Suprapubic skin (tissue), 4 donors: ENCODE measurements at regions not wholly inside any gene's neighbourhood (a gene's known extent, or its start where the extent isn't known, plus 50 kb on each side); places are given as distances from the start of the nearest gene placed in this dataset.

Experiments
- DNase-seq, 2 donors: peaks; one replicate each; pipeline ENCODE4 v3.0.0-alpha.2; 2019; ENCODE audit warnings: low spot score in 2 of 2
- H3K27ac ChIP-seq: fragments of 200-600 bp; sonication (generic); one replicate; pipeline ENCODE4 v1.5.1; 2019
- H3K27me3 ChIP-seq: fragments of 200-600 bp; sonication (generic); one replicate; pipeline ENCODE4 v1.5.1; 2019
- H3K36me3 ChIP-seq: fragments of 200-600 bp; sonication (generic); one replicate; pipeline ENCODE4 v1.5.1; 2019
- H3K4me1 ChIP-seq: fragments of 200-600 bp; sonication (generic); one replicate; pipeline ENCODE4 v1.5.1; 2019
- H3K4me3 ChIP-seq: fragments of 200-600 bp; sonication (generic); one replicate; pipeline ENCODE4 v1.5.1; 2019; ENCODE audit warnings: mild to moderate bottlenecking
- H3K9me3 ChIP-seq: fragments of 200-600 bp; sonication (generic); one replicate; pipeline ENCODE4 v1.5.1; 2019
- EP300 ChIP-seq: sonication (generic); formaldehyde crosslinking; IDR thresholded peaks from one replicate; pipeline ENCODE4 v1.6.1; 2017; ENCODE audit warnings: antibody characterized with exemption
- POLR2A ChIP-seq, 2 donors: fragments of 450-650 bp; IDR thresholded peaks; one replicate each; pipeline ENCODE4 v1.6.1; 2017; ENCODE audit warnings: antibody characterized with exemption in 2 of 2, mild to moderate bottlenecking in 2 of 2, moderate library complexity in 2 of 2
- POLR2AphosphoS5 ChIP-seq, 3 donors: sonication (generic); formaldehyde crosslinking; IDR thresholded peaks; one replicate each; pipeline ENCODE4 v1.6.1; 2017; ENCODE audit warnings: antibody characterized with exemption in 3 of 3
- WGBS: methylation state at CpG from one replicate; pipeline ENCODE4 v1.1.5; 2018; 5-methylcytosine and 5-hydroxymethylcytosine counted together
- TF ChIP-seq, protein P1 (sequence below), 2 donors: fragments of 200-600 bp in 1 of 2; fragments of 450-650 bp in 1 of 2; sonication (generic) in 1 of 2; IDR thresholded peaks; one replicate each; pipeline ENCODE4 v1.5.1; 2016 to 2019; ENCODE audit warnings: antibody characterized with exemption in 2 of 2, mild to moderate bottlenecking in 1 of 2, moderate library complexity in 1 of 2

DNA sequence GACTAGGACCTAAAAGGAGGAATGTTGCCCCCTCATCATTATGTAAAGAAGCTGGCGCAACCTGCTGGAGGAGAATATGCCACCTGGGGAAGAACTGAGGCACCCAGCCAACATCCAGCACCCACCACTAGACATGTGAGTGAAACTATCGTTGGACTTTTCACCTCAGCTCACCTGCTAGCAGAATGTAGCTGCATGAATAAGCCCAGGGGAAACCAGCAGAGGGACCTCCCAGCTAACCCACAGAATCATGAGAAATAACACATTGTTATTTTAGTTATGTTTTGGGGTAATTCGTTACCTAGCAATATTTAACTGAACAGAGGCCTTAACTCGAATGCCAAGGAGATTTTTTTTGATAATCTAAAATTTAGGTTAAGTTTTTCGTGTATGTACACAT lies 542.5 kb upstream of the DAB1 start:
- WGBS = 76% methylated on average over 5 of the region's 5 CpGs
- no peaks in the 10 kb centered on the region for H3K4me1 ChIP-seq
- H3K27me3 ChIP-seq = no peaks in the 10 kb centered on the region
- no peaks in the 10 kb centered on the region for H3K36me3 ChIP-seq
- no peak for TF ChIP-seq POLR2A (IDR thresholded peaks at IDR 0.05)
- TF ChIP-seq, protein P1, sequence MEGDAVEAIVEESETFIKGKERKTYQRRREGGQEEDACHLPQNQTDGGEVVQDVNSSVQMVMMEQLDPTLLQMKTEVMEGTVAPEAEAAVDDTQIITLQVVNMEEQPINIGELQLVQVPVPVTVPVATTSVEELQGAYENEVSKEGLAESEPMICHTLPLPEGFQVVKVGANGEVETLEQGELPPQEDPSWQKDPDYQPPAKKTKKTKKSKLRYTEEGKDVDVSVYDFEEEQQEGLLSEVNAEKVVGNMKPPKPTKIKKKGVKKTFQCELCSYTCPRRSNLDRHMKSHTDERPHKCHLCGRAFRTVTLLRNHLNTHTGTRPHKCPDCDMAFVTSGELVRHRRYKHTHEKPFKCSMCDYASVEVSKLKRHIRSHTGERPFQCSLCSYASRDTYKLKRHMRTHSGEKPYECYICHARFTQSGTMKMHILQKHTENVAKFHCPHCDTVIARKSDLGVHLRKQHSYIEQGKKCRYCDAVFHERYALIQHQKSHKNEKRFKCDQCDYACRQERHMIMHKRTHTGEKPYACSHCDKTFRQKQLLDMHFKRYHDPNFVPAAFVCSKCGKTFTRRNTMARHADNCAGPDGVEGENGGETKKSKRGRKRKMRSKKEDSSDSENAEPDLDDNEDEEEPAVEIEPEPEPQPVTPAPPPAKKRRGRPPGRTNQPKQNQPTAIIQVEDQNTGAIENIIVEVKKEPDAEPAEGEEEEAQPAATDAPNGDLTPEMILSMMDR (IDR thresholded peaks at IDR 0.05) = no peak
- H3K27ac ChIP-seq = no peak overlapping the region
- H3K4me3 ChIP-seq = no peak overlapping the region
- DNase-seq = no peak
- no peaks in the 10 kb centered on the region for H3K9me3 ChIP-seq

DNA sequence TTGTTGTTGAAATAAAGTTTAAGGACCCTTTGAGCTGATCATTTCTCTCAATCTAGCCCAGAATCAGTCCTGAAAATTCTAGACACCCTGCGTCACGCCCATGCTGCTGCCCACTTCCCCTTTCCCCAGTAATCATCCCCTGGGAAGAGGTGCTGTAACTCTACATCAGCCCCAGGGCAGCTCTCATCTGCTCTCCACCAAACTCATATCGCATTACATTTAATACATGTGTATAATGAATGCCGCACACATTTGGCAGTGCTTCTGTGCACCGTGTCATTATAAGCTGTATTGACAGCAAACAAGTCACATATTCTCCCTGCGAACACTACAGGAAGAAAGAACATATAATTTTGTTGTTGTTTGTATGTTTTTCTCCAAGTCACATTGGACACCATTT lies 539.7 kb upstream of the DAB1 start:
- 67% methylated on average over 6 of the region's 6 CpGs for WGBS
- DNase-seq = no peak

DNA sequence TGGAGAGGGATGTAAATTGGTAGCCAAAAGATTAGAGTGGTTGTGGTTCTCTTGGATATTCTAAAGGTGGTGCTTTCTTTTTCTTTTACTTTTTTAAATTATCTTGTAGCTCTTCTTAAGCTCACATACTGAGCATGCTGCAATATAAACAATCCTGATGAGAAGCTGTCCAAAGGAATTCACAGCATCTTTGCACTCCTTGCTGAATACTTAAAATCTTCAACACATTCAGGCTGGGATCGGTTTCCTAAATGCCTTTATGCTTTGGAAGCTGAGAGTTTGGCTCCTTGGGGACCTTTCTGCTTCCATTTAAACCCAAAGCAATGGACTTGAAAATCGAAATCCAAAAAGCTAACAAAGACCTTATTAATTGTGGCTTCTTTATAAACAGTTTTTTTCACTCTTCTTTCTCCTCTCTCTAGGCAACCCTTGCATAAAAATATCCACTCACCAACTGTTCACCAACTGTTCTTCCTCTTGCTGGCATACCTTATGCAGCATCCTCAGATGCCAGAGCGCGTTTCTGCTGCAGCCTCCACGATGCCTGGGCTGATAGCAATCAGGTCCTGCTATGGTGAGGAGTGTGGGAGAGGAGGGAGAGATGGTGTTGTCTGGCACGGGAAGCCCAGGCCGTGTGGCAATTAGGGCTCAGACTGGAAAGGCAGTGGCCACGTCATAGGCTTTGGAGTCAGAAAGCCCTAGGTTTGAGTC lies 535.8 kb upstream of the DAB1 start:
- TF ChIP-seq, protein P1 (IDR thresholded peaks at IDR 0.05) = no peak
- no peak for TF ChIP-seq POLR2AphosphoS5 (IDR thresholded peaks at IDR 0.05)
- TF ChIP-seq POLR2A (IDR thresholded peaks at IDR 0.05) = no peak
- no peak for TF ChIP-seq EP300
- no peak for DNase-seq
- no peak overlapping the region for H3K4me3 ChIP-seq
- H3K36me3 ChIP-seq = no peaks in the 10 kb centered on the region
- H3K27ac ChIP-seq = no peak overlapping the region
- no peaks in the 10 kb centered on the region for H3K4me1 ChIP-seq
- H3K9me3 ChIP-seq = no peaks in the 10 kb centered on the region
- WGBS = 63% methylated on average over 8 of the region's 8 CpGs
- no peaks in the 10 kb centered on the region for H3K27me3 ChIP-seq

More for the DNA sequence above, 539.7 kb upstream of the DAB1 start:
- TF ChIP-seq EP300 (no peak), POLR2AphosphoS5 (IDR thresholded peaks at IDR 0.05) (no peak), POLR2A (IDR thresholded peaks at IDR 0.05) (no peak)
- TF ChIP-seq, protein P1 (IDR thresholded peaks at IDR 0.05) = no peak
- no peaks in the 10 kb centered on the region for H3K4me1 ChIP-seq
- no peaks in the 10 kb centered on the region for H3K36me3 ChIP-seq
- H3K4me3 ChIP-seq = no peak overlapping the region
- no peaks in the 10 kb centered on the region for H3K9me3 ChIP-seq
- H3K27me3 ChIP-seq = no peaks in the 10 kb centered on the region
- no peak overlapping the region for H3K27ac ChIP-seq

DNA sequence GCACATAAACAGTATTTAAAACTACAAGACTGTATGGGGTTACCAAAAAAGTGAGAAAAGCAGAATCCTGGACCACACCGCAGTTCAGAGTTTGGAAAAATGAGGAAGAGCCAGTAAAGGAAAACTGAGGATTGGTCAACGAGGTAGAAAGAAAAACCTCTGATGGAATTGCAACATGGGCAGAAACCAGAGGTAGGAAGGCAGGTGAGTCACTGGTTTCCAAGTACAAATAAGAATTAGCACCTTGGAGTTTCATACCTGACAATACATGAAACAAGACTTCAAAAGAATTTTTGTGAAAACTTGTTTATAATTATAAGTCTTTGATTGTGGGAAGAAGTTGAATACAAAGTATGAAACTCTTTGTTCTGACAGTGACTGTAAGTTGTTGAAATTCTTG lies 533.7 kb upstream of the DAB1 start:
- 75% methylated on average over 2 of the region's 2 CpGs for WGBS
- Histone ChIP-seq H3K27ac (no peak overlapping the region), H3K9me3 (no peaks in the 10 kb centered on the region), H3K27me3 (no peaks in the 10 kb centered on the region), H3K4me1 (no peaks in the 10 kb centered on the region), H3K4me3 (no peak overlapping the region), H3K36me3 (no peaks in the 10 kb centered on the region)
- no peak for TF ChIP-seq EP300
- TF ChIP-seq, protein P1 (IDR thresholded peaks at IDR 0.05) = no peak
- TF ChIP-seq POLR2A (IDR thresholded peaks at IDR 0.05) = no peak
- TF ChIP-seq POLR2AphosphoS5 (IDR thresholded peaks at IDR 0.05) = no peak
- DNase-seq = no peak

DNA sequence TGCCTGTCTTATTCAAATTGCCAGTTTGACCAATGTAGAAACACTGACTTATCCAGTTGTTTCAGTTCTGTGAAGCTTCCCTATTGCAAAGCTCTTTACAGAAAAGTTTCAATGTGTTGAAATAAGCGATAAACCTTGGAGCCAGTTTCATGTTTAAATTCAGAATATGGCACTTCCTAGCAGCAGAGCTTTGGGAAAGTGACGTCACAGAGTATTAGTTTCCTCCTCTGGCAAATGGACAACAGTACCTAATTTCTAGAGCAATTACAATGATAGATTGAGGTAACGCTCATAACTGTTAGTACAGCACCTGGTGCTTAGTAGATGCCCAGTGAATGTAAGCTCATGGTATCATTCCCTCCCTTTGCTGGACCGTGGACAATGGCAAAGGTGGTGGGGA lies 527.5 kb upstream of the DAB1 start:
- Histone ChIP-seq H3K27ac (no peak overlapping the region), H3K27me3 (no peaks in the 10 kb centered on the region), H3K4me3 (no peak overlapping the region), H3K9me3 (no peaks in the 10 kb centered on the region), H3K4me1 (no peaks in the 10 kb centered on the region), H3K36me3 (no peaks in the 10 kb centered on the region)
- TF ChIP-seq, protein P1 (IDR thresholded peaks at IDR 0.05) = no peak
- TF ChIP-seq POLR2A (IDR thresholded peaks at IDR 0.05) (no peak), EP300 (no peak), POLR2AphosphoS5 (IDR thresholded peaks at IDR 0.05) (no peak)
- 90% methylated on average over 4 of the region's 4 CpGs for WGBS
- DNase-seq = no peak
